Fibroblast of mammary gland (primary cell): ENCODE measurements at regions not wholly inside any gene's neighbourhood (a gene's known extent, or its start where the extent isn't known, plus 50 kb on each side); places are given as distances from the start of the nearest gene placed in this dataset.

Experiments
- DNase-seq: peaks from one replicate; pipeline ENCODE4 v3.0.0-alpha.2; 2010; ENCODE audit warnings: low read depth
- H3K4me3 ChIP-seq: 2 replicates; pipeline ENCODE4 v1.5.1; 2011; ENCODE audit warnings: low read depth, mild to moderate bottlenecking, low read length, moderate library complexity; ENCODE audit not compliant: control insufficient read depth
- TF ChIP-seq, protein P1 (sequence below): conservative IDR thresholded peaks from 2 replicates; pipeline ENCODE4 v1.5.1; 2011; ENCODE audit warnings: low read depth, low read length, inconsistent platforms; ENCODE audit not compliant: control insufficient read depth, insufficient read depth

DNA sequence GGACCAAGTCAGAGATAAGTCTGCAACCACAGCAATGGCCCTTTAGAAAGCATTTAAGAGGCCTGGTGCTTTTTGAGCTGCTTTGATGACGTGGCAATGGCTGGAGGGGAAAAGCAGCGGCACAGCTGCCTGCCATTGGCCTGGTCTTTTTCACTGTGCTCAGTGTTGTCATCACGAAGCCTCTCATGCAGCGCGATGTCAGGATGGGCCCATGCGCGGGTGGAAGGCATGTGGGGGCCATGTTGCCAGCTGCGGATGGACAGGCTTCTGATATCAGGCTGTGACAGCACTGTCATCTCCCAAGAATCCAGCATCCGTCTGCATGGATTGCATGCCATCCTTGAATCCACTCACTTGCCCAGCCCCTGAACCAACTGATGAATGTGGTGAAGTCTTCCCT, 204.5 kb downstream of the ACKR3 start:
- TF ChIP-seq, protein P1, sequence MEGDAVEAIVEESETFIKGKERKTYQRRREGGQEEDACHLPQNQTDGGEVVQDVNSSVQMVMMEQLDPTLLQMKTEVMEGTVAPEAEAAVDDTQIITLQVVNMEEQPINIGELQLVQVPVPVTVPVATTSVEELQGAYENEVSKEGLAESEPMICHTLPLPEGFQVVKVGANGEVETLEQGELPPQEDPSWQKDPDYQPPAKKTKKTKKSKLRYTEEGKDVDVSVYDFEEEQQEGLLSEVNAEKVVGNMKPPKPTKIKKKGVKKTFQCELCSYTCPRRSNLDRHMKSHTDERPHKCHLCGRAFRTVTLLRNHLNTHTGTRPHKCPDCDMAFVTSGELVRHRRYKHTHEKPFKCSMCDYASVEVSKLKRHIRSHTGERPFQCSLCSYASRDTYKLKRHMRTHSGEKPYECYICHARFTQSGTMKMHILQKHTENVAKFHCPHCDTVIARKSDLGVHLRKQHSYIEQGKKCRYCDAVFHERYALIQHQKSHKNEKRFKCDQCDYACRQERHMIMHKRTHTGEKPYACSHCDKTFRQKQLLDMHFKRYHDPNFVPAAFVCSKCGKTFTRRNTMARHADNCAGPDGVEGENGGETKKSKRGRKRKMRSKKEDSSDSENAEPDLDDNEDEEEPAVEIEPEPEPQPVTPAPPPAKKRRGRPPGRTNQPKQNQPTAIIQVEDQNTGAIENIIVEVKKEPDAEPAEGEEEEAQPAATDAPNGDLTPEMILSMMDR: no peak
- no peak overlapping the region for H3K4me3 ChIP-seq
- no peak for DNase-seq

DNA sequence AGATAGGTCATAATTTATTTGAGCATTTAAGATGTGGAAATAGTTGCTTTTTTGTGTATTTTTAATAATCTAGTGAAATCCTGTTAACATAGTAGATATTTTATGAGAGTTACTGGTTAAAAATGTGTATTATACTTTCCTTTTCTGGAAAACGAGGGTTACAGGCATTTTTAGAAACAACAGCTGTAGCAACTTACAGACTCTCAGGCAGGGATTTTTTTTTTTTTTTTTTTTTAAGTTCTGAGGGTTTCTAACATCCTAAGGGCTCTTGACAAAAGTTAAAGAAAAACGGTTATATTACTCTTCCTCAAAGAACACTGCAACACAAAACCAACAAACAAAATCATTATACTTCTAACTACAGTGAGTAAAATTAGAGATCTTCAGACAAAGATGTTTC, 205.9 kb downstream of the ACKR3 start:
- TF ChIP-seq, protein P1: no peak
- H3K4me3 ChIP-seq: no peak overlapping the region
- no peak for DNase-seq

DNA sequence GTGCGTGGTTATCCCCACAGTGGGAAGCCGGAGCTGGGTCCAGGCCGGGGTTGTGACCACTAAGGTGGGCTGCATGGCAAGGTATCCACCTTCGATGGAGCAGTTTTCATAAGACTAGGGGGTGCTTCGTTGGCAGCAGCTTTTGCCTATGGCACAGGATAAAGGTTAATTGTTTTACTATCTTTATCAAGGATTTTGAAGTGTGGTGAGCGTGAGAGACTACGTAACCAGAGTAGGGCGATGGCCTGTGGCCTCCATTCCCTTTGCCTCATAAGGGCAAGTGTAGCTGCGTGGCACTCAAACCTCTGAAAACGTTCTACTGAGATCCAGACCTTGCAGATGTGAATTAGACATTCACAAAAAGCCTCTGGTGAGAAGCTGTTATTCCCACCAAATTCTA, 206.6 kb downstream of the ACKR3 start:
- H3K4me3 ChIP-seq: no peak overlapping the region
- TF ChIP-seq, protein P1: no peak
- no peak for DNase-seq

DNA sequence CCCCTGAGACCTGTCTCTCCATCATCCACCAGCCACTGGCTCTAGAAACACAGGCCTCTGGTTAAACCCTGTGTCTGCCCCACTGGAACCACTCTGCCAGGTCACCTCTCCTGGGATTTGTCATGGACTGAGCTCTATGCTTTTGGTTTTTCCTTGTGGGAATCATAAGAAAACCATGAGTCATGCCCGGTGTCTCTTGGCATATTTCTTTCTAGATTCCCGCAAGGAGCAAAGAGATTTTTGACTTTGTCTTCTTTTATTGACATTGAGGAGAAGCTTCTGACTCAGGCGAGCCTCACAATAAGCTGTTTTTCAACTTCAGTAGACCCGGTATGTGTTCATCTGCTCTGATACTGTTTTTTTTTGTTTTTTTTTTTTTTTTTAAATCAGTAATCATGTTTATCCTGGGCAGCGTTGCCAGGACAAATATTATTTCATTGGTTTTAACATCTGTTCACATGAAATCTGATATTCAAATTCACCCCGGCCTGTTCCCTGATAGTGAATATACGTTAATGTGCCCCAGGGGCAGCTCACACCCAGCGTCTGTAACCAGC, 207.1 kb downstream of the ACKR3 start:
- TF ChIP-seq, protein P1: no peak
- peak; percentile 97 for DNase-seq
- H3K4me3 ChIP-seq: no peak overlapping the region

DNA sequence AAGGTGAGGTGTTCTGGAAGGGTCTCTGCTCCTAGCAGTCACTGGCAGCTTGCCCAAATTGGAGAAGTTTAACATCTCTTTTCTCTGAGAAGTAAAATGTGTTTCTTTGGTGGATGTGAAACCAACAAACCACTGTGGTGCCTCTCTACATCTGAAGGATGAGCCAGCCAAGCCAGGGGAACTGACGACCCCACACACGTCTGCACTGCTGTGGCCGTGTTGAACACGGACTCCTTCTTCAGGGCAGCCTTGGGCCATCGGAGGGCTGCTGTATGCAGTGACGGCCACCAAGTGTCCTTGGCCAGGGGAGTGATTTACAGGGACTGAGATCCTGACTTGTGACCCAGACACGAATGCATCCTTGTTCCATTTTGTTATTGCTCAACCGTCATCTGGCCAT, 207.8 kb downstream of the ACKR3 start:
- TF ChIP-seq, protein P1: no peak
- DNase-seq: no peak
- H3K4me3 ChIP-seq: no peak overlapping the region

DNA sequence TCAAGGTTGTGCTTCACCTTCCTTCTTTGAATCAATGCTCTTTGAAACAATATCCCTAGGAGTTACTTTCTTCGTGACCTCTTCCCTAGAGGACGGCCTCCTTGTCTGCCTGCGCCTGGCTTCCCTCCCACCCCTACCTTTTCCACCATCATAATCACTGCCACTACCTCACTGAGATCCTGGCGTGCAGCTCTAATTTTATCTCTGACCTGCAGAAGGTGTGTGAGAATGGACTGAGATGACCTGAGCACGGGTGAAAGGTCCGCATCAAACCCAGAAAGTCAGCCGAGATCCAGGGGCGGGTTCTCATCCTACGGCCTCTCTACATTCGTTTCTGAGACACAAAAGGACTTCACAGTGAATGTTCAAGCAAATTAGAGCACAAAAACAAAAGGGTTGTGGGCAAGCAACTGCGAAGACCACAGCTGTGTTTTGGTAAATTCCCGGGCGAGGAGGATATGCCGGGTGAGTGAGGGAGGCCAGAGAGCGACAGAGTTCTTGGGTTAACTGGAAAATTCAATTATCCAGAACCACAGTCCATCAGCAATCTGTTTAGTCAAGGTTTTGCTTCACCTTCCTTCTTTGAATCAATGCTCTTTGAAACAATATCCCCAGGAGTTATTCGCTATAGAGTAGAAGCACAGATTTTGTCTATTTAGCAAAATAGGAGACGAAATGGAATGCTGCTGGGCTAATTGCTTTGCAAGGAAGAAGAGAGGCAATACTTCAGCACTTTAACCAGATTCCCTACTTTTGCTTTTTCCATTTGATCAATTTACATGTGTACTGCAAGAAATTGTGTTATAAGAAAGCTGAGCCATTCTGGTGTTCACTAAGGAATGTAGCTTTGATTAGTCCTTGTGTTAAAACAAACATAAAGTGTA, 212.6 kb downstream of the ACKR3 start:
- DNase-seq: no peak
- H3K4me3 ChIP-seq: no peak overlapping the region
- TF ChIP-seq, protein P1: no peak
